GM23248 (cell line): ENCODE measurements at regions not wholly inside any gene's neighbourhood (a gene's known extent, or its start where the extent isn't known, plus 50 kb on each side); places are given as distances from the start of the nearest gene placed in this dataset.

Source experiments
- EZH2 ChIP-seq: fragments of 200-600 bp; sonication (generic); IDR thresholded peaks from 2 replicates; pipeline ENCODE4 v1.6.1; 2018; ENCODE audit warnings: antibody characterized with exemption, mild to moderate bottlenecking; ENCODE audit not compliant: insufficient read depth, poor library complexity, severe bottlenecking
- EZH2phosphoT487 ChIP-seq: fragments of 200-600 bp; sonication (generic); IDR thresholded peaks from 2 replicates; pipeline ENCODE4 v1.6.1; 2018; ENCODE audit warnings: antibody characterized with exemption, moderate library complexity, mild to moderate bottlenecking, low read depth; ENCODE audit not compliant: insufficient read depth

GRCh38 chr5:154589511-154589910 lies 111.5 kb upstream of the HAND1 start:
- no peak for TF ChIP-seq EZH2phosphoT487
- TF ChIP-seq EZH2, result no peak
